GM21447 (cell line): ENCODE measurements at regions not wholly inside any gene's neighbourhood (a gene's known extent, or its start where the extent isn't known, plus 50 kb on each side); places are given as distances from the start of the nearest gene placed in this dataset.

Experiments
- ATAC-seq: cut with Tn5 transposase; IDR thresholded peaks from one replicate; pipeline ENCODE4 v1.9.1; 2021; ENCODE audit not compliant: unreplicated experiment

GRCh38 chr9:86893811-86894490 is 53.4 kb downstream of the GAS1 start:
- ATAC-seq: no peak

GRCh38 chr9:86892576-86892975 is 54.7 kb downstream of the GAS1 start:
- ATAC-seq: no peak

DNA sequence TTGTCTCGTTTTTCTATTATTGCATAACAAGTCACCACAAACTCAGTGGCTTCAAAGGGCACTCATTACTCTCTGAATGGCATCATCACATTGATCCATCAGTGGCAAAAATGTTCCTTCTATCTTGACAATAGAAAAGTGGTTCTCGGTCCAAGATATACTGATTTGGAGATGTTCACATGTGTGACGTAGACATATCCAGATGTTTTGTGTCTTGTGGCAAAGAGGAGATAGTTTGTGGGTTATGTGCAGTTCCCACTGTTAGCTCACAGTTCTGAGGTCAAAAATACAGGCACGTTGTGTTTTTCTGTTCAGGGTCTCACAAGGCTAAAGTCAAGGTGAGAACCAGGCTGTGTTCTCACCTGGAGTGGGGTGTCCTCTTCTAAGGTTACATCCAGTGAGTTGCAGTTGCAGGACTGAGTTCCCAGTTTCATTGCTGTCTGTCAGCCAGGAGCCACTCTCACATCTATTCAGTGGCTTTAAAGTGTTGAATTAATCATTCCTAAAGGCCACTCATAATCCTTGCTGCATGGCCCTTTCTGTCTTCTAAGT is 55.3 kb downstream of the GAS1 start:
- no peak for ATAC-seq

- no peak for ATAC-seq
These were observed 56.2 kb downstream of the GAS1 start for GRCh38 chr9:86891091-86891490.

GRCh38 chr9:86885232-86885631 is 62.1 kb downstream of the GAS1 start:
- ATAC-seq: no peak

- ATAC-seq: no peak
These were observed 70.6 kb downstream of the GAS1 start for GRCh38 chr9:86876621-86877196.

DNA sequence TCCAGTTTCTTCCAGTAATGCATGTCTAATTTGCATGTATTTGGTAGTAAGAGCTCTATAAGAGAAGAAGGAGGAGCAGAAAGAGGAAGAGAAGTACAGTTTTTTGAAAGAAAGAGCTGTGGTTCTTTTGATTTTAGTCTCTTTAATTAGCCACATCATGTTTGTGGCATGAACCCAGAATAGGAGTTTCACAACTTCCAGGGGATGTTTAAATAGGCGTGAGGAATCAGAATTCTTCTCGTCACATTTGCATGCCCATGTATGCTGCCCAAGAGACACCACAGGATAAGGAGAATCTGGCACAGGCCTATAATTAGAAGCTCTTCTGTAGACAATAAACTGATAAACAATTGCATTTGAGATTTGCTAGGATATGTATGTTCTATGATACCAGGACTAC is 78.7 kb downstream of the GAS1 start:
- ATAC-seq: no peak

DNA sequence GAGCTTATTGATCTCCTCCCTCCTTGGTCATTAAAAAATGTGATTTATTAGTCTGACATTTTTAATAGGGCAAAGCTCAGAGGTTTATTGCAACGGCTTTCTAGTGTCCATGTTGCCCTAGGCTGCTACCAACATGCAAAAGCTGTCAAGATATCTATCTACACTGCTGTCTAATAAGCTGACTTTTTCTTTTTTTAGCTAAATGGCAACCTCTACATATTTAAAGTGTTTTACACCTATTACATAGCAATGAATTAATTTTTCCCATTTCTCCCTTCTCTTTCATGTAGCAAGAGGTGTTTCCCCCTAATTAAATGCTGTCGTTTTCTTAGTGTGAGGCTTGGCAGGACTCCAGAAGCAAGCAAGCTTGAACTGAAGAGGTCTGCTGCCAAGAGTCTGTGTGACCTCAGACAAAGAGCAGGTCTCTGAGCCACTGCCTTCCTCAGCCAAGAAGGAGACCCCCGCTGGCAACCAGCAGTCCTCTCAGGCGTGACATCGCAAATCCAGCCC is 79.4 kb downstream of the GAS1 start:
- ATAC-seq: no peak

- ATAC-seq: no peak
These were observed 81.4 kb downstream of the GAS1 start for GRCh38 chr9:86865952-86866351.

GRCh38 chr9:86860006-86860405 is 87.3 kb downstream of the GAS1 start:
- ATAC-seq: no peak

DNA sequence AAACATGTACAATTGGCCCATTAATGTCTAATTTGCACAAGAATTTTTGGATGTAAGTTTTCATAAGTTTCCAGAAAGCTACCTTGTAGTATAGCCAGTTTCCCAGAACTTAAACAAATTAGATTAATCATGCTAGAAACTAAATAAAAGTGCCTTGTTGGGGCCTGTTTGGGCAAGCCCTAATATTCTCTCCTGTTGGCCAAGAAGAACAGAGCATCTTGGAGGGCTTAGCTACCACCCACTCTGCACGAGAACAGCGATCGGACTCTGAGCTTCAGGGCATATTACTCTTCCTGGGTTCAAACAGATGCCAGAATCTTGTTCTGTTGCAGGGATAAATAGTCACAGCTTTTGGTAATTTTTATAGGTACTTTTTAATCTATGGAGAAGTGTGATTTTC is 88.2 kb downstream of the GAS1 start:
- ATAC-seq: no peak

- ATAC-seq: no peak
These were observed 89.3 kb downstream of the GAS1 start for GRCh38 chr9:86858009-86858408.

GRCh38 chr9:86856259-86856658 is 91.0 kb downstream of the GAS1 start:
- ATAC-seq: no peak

GRCh38 chr9:86854898-86855523 is 92.3 kb downstream of the GAS1 start:
- no peak for ATAC-seq

GRCh38 chr9:86846656-86847055 is 100.7 kb downstream of the GAS1 start:
- no peak for ATAC-seq

DNA sequence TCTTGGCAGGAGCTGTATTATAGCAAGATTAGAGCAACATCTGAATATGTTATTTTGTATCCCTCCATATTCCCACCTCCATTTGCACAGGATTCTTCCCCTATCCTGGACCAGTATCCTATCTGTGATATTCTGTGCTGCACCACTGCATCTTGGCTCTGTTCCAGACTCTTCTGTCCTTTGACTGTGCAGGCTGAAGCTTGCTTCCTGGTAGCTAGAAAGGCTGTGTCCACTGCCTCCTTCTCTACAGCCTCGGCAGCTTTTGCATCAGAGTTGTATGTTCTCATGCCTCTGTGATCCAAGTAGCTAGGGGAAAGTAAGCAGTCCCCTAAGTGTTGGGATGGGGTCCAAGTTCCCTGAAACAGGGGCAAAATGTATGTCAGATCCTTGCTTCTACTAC is 104.1 kb downstream of the GAS1 start:
- no peak for ATAC-seq

- ATAC-seq: no peak
These were observed 104.7 kb downstream of the GAS1 start for GRCh38 chr9:86842573-86842972.

DNA sequence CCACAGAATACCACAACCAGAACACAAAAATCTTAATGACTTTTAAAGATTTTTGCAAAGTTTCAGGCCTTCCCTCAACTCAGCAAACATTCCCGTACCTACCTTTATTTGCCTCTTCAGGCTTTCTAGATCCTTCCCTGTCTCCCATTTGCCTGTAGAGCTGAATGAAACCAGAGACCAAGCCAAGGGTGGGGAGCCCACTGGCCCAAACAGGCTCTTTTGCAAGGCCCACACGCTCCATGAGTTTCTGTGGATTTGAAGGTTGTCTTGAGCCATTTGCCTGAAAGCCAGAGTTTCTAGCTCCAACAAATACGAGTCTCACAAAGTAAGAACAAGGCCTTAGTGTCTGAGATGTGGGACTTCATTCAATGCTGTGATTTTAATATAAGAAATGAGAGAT is 107.8 kb downstream of the GAS1 start:
- no peak for ATAC-seq

GRCh38 chr9:86838519-86839497 is 108.5 kb downstream of the GAS1 start:
- no peak for ATAC-seq

- no peak for ATAC-seq
These were observed 110.0 kb downstream of the GAS1 start for GRCh38 chr9:86837345-86837744.

DNA sequence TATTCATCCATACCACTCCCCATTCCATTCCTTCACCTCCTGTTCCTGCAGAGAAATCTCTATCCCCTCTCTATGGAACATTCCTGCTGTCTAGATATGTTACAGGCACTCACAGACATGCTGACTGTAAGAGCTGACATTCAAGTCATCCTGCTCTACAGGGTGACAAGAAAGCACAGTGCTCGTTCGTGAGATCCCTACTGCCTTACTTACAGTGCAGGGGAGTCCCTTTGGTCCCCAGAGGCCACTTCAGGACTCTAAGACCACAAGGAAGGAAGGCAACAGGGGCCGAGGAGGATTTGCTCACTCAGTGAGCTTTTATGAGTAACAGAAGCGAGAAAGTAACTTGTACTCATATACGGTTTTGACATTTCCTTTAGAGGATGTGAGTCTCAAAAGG is 110.5 kb downstream of the GAS1 start:
- ATAC-seq: peak; percentile 89
